K562 (cell line): ENCODE measurements at regions not wholly inside any gene's neighbourhood (a gene's known extent, or its start where the extent isn't known, plus 50 kb on each side); places are given as distances from the start of the nearest gene placed in this dataset.

Experiments
- ATAC-seq: fragments of 200-7000 bp; cut with Tn5 transposase; 3 replicates; pipeline ENCODE4 v1.9.1; 2020; ENCODE audit warnings: moderate library complexity
- BruUV-seq: library from RNA; stranded (reverse); fragments of 400-500 nt; replicated peaks from 2 replicates; lab custom pipeline; 2021; lab: Mats Ljungman, UMichigan
- CTCF ChIA-PET: fragments of 300-600 bp; formaldehyde crosslinking; extraction: SDS; loops from one replicate; lab custom pipeline; 2021; ENCODE audit warnings: low intra/inter-chr PET ratio; lab: Yijun Ruan, JAX
- POLR2A ChIA-PET: fragments of 300-600, 350-650 bp; sonication (Branson Sonifier 250); formaldehyde crosslinking; extraction: SDS; loops from one replicate; lab custom pipeline; 2021; ENCODE audit warnings: antibody characterized with exemption, inconsistent platforms; lab: Yijun Ruan, JAX
- DNase-seq, 4 experiments: peaks; one replicate each; pipeline versions ENCODE4 v3.0.0 to v3.0.0-alpha.2; 2011 to 2018; ENCODE audit warnings: low spot score in 3 of 4, mixed read lengths in 3 of 4; ENCODE audit errors: extremely low read depth in 1 of 4
- FAIRE-seq: peaks from 2 replicates; lab custom pipeline; 2011; peaks lifted over from hg19 to GRCh38; lab: Jason Lieb, UNC
- H2AFZ ChIP-seq: 2 replicates; pipeline ENCODE4 v1.6.0; 2011; ENCODE audit warnings: low read depth, low read length, control low read depth, inconsistent platforms
- H3K27ac ChIP-seq: fragments of 200-600 bp; 3 replicates; pipeline ENCODE4 v1.8.0; 2011; ENCODE audit warnings: low read depth, mild to moderate bottlenecking, control low read depth, inconsistent platforms, low read length, moderate library complexity, mixed read lengths; ENCODE audit errors: extremely low read depth
- H3K27me3 ChIP-seq, 2 experiments: fragments of 300-600 bp in 1 of 2; 2 replicates in 1 of 2; 3 replicates in 1 of 2; pipeline versions ENCODE4 v1.6.0 to v1.8.0; 2011; ENCODE audit warnings: inconsistent platforms in 2 of 2, low read length in 2 of 2, mild to moderate bottlenecking in 1 of 2, mixed read lengths in 1 of 2, moderate library complexity in 1 of 2; ENCODE audit not compliant: control insufficient read depth in 2 of 2, insufficient read depth in 2 of 2
- H3K36me3 ChIP-seq: fragments of 300-600 bp; 3 replicates; pipeline ENCODE4 v1.8.0; 2011; ENCODE audit warnings: mild to moderate bottlenecking, low read length, inconsistent platforms; ENCODE audit not compliant: control insufficient read depth, insufficient read depth
- H3K4me1 ChIP-seq, 2 experiments: fragments of 200-600 bp in 1 of 2; replicated peaks in 1 of 2; 2 replicates in 1 of 2; 3 replicates in 1 of 2; pipeline versions ENCODE4 v1.5.1 to v1.8.0; 2011; ENCODE audit warnings: inconsistent platforms in 2 of 2, low read length in 2 of 2, mild to moderate bottlenecking in 1 of 2, mixed read lengths in 1 of 2, moderate library complexity in 1 of 2; ENCODE audit not compliant: control insufficient read depth in 2 of 2, insufficient read depth in 2 of 2
- H3K4me2 ChIP-seq: 2 replicates; pipeline ENCODE4 v1.6.1; 2011; ENCODE audit warnings: low read length, control low read depth, inconsistent platforms, mixed read lengths; ENCODE audit not compliant: insufficient read depth
- H3K4me3 ChIP-seq: fragments of 200-600 bp; sonication (generic), shearing (Covaris generic); 2 replicates; pipeline ENCODE4 v1.5.1; 2016; ENCODE audit warnings: control low read depth, inconsistent platforms
- H3K79me2 ChIP-seq: fragments of 200-600 bp; 3 replicates; pipeline ENCODE4 v1.8.0; 2011; ENCODE audit warnings: low read length, inconsistent platforms; ENCODE audit not compliant: control insufficient read depth, insufficient read depth
- H3K9ac ChIP-seq, 2 experiments: 2 replicates each; pipeline versions ENCODE4 v1.6.0 to v1.6.1; 2011; ENCODE audit warnings: low read depth in 2 of 2, low read length in 2 of 2, control low read depth in 1 of 2, inconsistent platforms in 1 of 2, mild to moderate bottlenecking in 1 of 2, mixed read lengths in 1 of 2; ENCODE audit not compliant: insufficient read depth in 1 of 2
- H3K9me1 ChIP-seq: one replicate; pipeline ENCODE4 v1.6.0; 2011; ENCODE audit warnings: inconsistent platforms, mild to moderate bottlenecking, low read length, moderate library complexity; ENCODE audit not compliant: control insufficient read depth, insufficient read depth
- H3K9me3 ChIP-seq: replicated peaks from 2 replicates; pipeline ENCODE4 v1.5.1; 2011; ENCODE audit warnings: low read depth, low read length, inconsistent platforms; ENCODE audit not compliant: control insufficient read depth, insufficient read depth
- H4K20me1 ChIP-seq: replicated peaks from 2 replicates; pipeline ENCODE4 v1.6.1; 2011; ENCODE audit warnings: low read length, inconsistent platforms, mixed read lengths; ENCODE audit not compliant: control insufficient read depth, insufficient read depth
- ETS2 ChIP-seq: IDR thresholded peaks from 2 replicates; pipeline ENCODE4 v1.6.1; 2016; ENCODE audit warnings: borderline replicate concordance, missing genetic modification characterization, mild to moderate bottlenecking, moderate library complexity, missing compliant biosample characterization; ENCODE audit not compliant: poor library complexity, severe bottlenecking
- JUND ChIP-seq, 2 experiments: IDR thresholded peaks; 2 replicates in 1 of 2; 3 replicates in 1 of 2; pipeline ENCODE4 v1.6.1; 2011; ENCODE audit warnings: borderline replicate concordance in 2 of 2, low read depth in 2 of 2, low read length in 2 of 2, improper control_type of control experiment in 1 of 2, missing biosample characterization in 1 of 2, missing genetic modification characterization in 1 of 2, missing genetic modification reagents in 1 of 2
- MXI1 ChIP-seq: IDR thresholded peaks from 2 replicates; pipeline ENCODE4 v1.6.1; 2011; ENCODE audit warnings: low read depth, mild to moderate bottlenecking, improper control_type of control experiment, low read length
- PHF8 ChIP-seq: fragments of 200-600 bp; sonication (generic); IDR thresholded peaks from 2 replicates; pipeline ENCODE4 v1.6.1; 2012; ENCODE audit warnings: mixed run types, mild to moderate bottlenecking, inconsistent platforms, low read length, moderate library complexity, borderline replicate concordance
- ZNF41 ChIP-seq: fragments of 250-450 bp; sonication (Bioruptor Pico); conservative IDR thresholded peaks from 2 replicates; pipeline ENCODE4 v1.4.0; 2020; ENCODE audit warnings: mild to moderate bottlenecking
- WGBS: fragments of 100-300 bp; shearing (Covaris generic); methylation state at CpG from one replicate; pipeline ENCODE4 v1.1.6; 2016; ENCODE audit warnings: low coverage, mixed read lengths; ENCODE audit not compliant: insufficient coverage; ENCODE audit errors: missing lambda C conversion rate; 5-methylcytosine and 5-hydroxymethylcytosine counted together
- in situ Hi-C: fragments of 300-500 bp; cut with MboI; formaldehyde crosslinking; loops from 4 replicates; pipeline ENCODE4 v1.15.0; 2018; ENCODE audit warnings: inconsistent platforms, mixed read lengths
- intact Hi-C: fragments of 100-400 bp; cut with micrococcal nuclease; formaldehyde crosslinking; loops from 2 replicates; pipeline ENCODE4 v1.14.2; 2022
- TF ChIP-seq, protein P1 (sequence below): sonication (generic); formaldehyde crosslinking; IDR thresholded peaks from 2 replicates; pipeline ENCODE4 v1.8.0; 2023; ENCODE audit warnings: missing genetic modification reagents, mild to moderate bottlenecking, borderline replicate concordance
- TF ChIP-seq, protein P2 (sequence below): IDR thresholded peaks from 2 replicates; pipeline ENCODE4 v1.6.1; 2014; ENCODE audit warnings: antibody characterized with exemption
- TF ChIP-seq, protein P3 (sequence below): IDR thresholded peaks from 3 replicates; pipeline ENCODE4 v1.6.1; 2011; ENCODE audit warnings: borderline replicate concordance, mild to moderate bottlenecking, moderate library complexity; ENCODE audit not compliant: insufficient read length; ENCODE audit errors: extremely low read depth
- TF ChIP-seq, protein P4 (sequence below): fragments of 450-650 bp; formaldehyde crosslinking; IDR thresholded peaks from 2 replicates; pipeline ENCODE4 v1.4.0; 2020; ENCODE audit warnings: mild to moderate bottlenecking, moderate library complexity

DNA sequence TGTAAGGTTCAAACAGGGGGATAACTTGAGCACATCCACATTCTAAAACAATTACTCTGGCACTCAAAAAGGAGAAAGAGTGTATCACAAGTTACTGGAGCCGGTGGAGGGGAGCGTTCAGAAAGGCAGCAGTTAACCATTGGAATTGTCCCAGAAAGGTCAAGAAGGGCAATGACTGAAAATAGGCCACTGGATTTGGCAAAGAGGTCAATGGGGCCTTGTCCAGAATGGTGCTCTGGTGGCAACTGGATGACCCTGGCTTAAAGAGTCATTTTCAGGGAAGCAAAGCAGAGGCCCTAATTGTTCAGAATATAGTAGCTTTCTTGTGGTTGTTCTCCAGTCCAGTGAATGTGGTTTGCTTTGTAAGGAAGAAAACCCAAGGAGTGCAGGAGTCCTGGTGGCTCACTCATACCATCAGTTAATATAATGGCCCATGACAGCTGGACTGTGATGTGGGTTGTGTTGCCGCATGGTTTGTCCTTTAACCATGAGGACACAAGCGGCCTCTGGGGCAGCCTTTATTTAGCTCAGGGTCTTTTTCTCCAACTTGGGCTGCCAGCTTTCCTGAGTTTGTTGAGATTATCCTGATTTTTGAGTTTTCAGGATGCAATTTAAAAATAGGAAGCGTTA, 142.8 kb upstream of the PELI2 start:
- Histone ChIP-seq H3K9me3 (no peaks in the 10 kb centered on the region), H3K4me2 (no peak overlapping the region), H3K4me3 (no peak overlapping the region), H3K4me1 (no peaks in the 10 kb centered on the region), H3K27me3 (no peaks in the 10 kb centered on the region), H4K20me1 (no peaks in the 10 kb centered on the region), H3K36me3 (no peaks in the 10 kb centered on the region), H3K27ac (no peak overlapping the region), H3K9ac (no peak overlapping the region), H3K9me1 (no peaks in the 10 kb centered on the region), H3K79me2 (no peaks in the 10 kb centered on the region), H2AFZ (no peak overlapping the region)
- intact Hi-C loops: no loop called here
- no TSS peak for BruUV-seq
- ATAC-seq (no peak), DNase-seq (no peak), FAIRE-seq (no peak)
- in situ Hi-C loops: no loop called here
- WGBS: 3% methylated on average over 5 of the region's 5 CpGs
- ChIA-PET POLR2A (no interaction called here), CTCF (no interaction called here)
- TF ChIP-seq, protein P1, sequence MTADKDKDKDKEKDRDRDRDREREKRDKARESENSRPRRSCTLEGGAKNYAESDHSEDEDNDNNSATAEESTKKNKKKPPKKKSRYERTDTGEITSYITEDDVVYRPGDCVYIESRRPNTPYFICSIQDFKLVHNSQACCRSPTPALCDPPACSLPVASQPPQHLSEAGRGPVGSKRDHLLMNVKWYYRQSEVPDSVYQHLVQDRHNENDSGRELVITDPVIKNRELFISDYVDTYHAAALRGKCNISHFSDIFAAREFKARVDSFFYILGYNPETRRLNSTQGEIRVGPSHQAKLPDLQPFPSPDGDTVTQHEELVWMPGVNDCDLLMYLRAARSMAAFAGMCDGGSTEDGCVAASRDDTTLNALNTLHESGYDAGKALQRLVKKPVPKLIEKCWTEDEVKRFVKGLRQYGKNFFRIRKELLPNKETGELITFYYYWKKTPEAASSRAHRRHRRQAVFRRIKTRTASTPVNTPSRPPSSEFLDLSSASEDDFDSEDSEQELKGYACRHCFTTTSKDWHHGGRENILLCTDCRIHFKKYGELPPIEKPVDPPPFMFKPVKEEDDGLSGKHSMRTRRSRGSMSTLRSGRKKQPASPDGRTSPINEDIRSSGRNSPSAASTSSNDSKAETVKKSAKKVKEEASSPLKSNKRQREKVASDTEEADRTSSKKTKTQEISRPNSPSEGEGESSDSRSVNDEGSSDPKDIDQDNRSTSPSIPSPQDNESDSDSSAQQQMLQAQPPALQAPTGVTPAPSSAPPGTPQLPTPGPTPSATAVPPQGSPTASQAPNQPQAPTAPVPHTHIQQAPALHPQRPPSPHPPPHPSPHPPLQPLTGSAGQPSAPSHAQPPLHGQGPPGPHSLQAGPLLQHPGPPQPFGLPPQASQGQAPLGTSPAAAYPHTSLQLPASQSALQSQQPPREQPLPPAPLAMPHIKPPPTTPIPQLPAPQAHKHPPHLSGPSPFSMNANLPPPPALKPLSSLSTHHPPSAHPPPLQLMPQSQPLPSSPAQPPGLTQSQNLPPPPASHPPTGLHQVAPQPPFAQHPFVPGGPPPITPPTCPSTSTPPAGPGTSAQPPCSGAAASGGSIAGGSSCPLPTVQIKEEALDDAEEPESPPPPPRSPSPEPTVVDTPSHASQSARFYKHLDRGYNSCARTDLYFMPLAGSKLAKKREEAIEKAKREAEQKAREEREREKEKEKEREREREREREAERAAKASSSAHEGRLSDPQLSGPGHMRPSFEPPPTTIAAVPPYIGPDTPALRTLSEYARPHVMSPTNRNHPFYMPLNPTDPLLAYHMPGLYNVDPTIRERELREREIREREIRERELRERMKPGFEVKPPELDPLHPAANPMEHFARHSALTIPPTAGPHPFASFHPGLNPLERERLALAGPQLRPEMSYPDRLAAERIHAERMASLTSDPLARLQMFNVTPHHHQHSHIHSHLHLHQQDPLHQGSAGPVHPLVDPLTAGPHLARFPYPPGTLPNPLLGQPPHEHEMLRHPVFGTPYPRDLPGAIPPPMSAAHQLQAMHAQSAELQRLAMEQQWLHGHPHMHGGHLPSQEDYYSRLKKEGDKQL (CRISPR knock-in tag): no peak
- TF ChIP-seq, protein P2, sequence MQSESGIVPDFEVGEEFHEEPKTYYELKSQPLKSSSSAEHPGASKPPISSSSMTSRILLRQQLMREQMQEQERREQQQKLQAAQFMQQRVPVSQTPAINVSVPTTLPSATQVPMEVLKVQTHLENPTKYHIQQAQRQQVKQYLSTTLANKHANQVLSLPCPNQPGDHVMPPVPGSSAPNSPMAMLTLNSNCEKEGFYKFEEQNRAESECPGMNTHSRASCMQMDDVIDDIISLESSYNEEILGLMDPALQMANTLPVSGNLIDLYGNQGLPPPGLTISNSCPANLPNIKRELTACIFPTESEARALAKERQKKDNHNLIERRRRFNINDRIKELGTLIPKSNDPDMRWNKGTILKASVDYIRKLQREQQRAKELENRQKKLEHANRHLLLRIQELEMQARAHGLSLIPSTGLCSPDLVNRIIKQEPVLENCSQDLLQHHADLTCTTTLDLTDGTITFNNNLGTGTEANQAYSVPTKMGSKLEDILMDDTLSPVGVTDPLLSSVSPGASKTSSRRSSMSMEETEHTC: no peak
- TF ChIP-seq, protein P3, sequence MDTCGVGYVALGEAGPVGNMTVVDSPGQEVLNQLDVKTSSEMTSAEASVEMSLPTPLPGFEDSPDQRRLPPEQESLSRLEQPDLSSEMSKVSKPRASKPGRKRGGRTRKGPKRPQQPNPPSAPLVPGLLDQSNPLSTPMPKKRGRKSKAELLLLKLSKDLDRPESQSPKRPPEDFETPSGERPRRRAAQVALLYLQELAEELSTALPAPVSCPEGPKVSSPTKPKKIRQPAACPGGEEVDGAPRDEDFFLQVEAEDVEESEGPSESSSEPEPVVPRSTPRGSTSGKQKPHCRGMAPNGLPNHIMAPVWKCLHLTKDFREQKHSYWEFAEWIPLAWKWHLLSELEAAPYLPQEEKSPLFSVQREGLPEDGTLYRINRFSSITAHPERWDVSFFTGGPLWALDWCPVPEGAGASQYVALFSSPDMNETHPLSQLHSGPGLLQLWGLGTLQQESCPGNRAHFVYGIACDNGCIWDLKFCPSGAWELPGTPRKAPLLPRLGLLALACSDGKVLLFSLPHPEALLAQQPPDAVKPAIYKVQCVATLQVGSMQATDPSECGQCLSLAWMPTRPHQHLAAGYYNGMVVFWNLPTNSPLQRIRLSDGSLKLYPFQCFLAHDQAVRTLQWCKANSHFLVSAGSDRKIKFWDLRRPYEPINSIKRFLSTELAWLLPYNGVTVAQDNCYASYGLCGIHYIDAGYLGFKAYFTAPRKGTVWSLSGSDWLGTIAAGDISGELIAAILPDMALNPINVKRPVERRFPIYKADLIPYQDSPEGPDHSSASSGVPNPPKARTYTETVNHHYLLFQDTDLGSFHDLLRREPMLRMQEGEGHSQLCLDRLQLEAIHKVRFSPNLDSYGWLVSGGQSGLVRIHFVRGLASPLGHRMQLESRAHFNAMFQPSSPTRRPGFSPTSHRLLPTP: no peak
- TF ChIP-seq ETS2 (tag) (no peak), PHF8 (no peak), ZNF41 (no peak), JUND (IDR thresholded peaks at IDR 0.05; ENCODE audit: borderline replicate concordance, low read depth, low read length) (no peak), JUND (tag; IDR thresholded peaks at IDR 0.05; ENCODE audit: borderline replicate concordance, low read depth, low read length) (no peak), MXI1 (no peak)
- TF ChIP-seq, protein P4, sequence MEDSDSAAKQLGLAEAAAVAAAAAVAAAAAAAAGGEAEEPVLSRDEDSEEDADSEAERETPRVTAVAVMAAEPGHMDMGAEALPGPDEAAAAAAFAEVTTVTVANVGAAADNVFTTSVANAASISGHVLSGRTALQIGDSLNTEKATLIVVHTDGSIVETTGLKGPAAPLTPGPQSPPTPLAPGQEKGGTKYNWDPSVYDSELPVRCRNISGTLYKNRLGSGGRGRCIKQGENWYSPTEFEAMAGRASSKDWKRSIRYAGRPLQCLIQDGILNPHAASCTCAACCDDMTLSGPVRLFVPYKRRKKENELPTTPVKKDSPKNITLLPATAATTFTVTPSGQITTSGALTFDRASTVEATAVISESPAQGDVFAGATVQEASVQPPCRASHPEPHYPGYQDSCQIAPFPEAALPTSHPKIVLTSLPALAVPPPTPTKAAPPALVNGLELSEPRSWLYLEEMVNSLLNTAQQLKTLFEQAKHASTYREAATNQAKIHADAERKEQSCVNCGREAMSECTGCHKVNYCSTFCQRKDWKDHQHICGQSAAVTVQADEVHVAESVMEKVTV (CRISPR knock-in tag): no peak
